ENCODE measurements at regions not wholly inside any gene's neighbourhood (a gene's known extent, or its start where the extent isn't known, plus 50 kb on each side); places are given as distances from the start of the nearest gene placed in this dataset.

- peak overlapping the region; percentile 68 for H3K4me3 Mint-ChIP-seq (ENCODE audit: unreplicated experiment)
Measured at GRCh38 chr9:36471359-36471758, 71.3 kb upstream of the RNF38 start.

GRCh38 chr9:36470643-36471290 is 70.7 kb upstream of the RNF38 start:
- H3K9me3 Mint-ChIP-seq (ENCODE audit: unreplicated experiment) = no peaks in the 10 kb centered on the region
- intact Hi-C loops (cut with micrococcal nuclease) = no loop called here
- no peaks in the 10 kb centered on the region for H3K27me3 Mint-ChIP-seq (ENCODE audit: insufficient read depth, unreplicated experiment)
- H3K27ac Mint-ChIP-seq (ENCODE audit: low read depth, unreplicated experiment) = peak overlapping the region; percentile 81
- no peak for TF ChIP-seq CTCF (IDR thresholded peaks at IDR 0.05; ENCODE audit: unreplicated experiment)
- POLR2A ChIA-PET = interaction anchor here (0.6 to 2.2 kb wide), 5 partner anchors 8 to 155 kb away, joined by 3 to 11 read pairs (median 3); no protein-coding TSS in a partner anchor
- peak overlapping the region; percentile 68 for H3K4me3 Mint-ChIP-seq (ENCODE audit: unreplicated experiment)
- peak; percentile 62 for DNase-seq (ENCODE audit: unreplicated experiment)
- no TSS peak for BruUV-seq (replicated peaks)
- CTCF ChIA-PET = interaction anchor here (0.6 to 1.1 kb wide), 2 partner anchors 20 to 266 kb away, joined by 3 read pairs; no protein-coding TSS in a partner anchor
- H3K4me1 Mint-ChIP-seq (ENCODE audit: insufficient read depth, unreplicated experiment) = peaks cover 20% of the 10 kb centered on the region
- H3K36me3 Mint-ChIP-seq (ENCODE audit: insufficient read depth, unreplicated experiment) = no peaks in the 10 kb centered on the region

More at GRCh38 chr9:36471359-36471758, 71.3 kb upstream of the RNF38 start:
- H3K36me3 Mint-ChIP-seq (ENCODE audit: insufficient read depth, unreplicated experiment) = no peaks in the 10 kb centered on the region
- peak overlapping the region; percentile 81 for H3K27ac Mint-ChIP-seq (ENCODE audit: low read depth, unreplicated experiment)
- no peaks in the 10 kb centered on the region for H3K9me3 Mint-ChIP-seq (ENCODE audit: unreplicated experiment)
- no TSS peak for BruUV-seq (replicated peaks)
- CTCF ChIA-PET = interaction anchor here (0.7 to 1.1 kb wide), 2 partner anchors 21 to 34 kb away, joined by 3 read pairs; no protein-coding TSS in a partner anchor
- no peak for DNase-seq (ENCODE audit: unreplicated experiment)
- TF ChIP-seq CTCF (IDR thresholded peaks at IDR 0.05; ENCODE audit: unreplicated experiment) = no peak
- peaks cover 20% of the 10 kb centered on the region for H3K4me1 Mint-ChIP-seq (ENCODE audit: insufficient read depth, unreplicated experiment)
- POLR2A ChIA-PET = interaction anchor here (0.6 to 2.2 kb wide), 6 partner anchors 8 to 425 kb away, joined by 3 to 11 read pairs (median 3); no protein-coding TSS in a partner anchor
- intact Hi-C loops (cut with micrococcal nuclease) = no loop called here
- H3K27me3 Mint-ChIP-seq (ENCODE audit: insufficient read depth, unreplicated experiment) = no peaks in the 10 kb centered on the region

- Mint-ChIP-seq H3K27me3 (ENCODE audit: insufficient read depth, unreplicated experiment) (no peaks in the 10 kb centered on the region), H3K27ac (ENCODE audit: low read depth, unreplicated experiment) (no peak overlapping the region), H3K9me3 (ENCODE audit: unreplicated experiment) (no peaks in the 10 kb centered on the region), H3K4me1 (ENCODE audit: insufficient read depth, unreplicated experiment) (peaks cover 5% of the 10 kb centered on the region), H3K36me3 (ENCODE audit: insufficient read depth, unreplicated experiment) (peaks cover 4% of the 10 kb centered on the region), H3K4me3 (ENCODE audit: unreplicated experiment) (no peak overlapping the region)
- intact Hi-C loops (cut with micrococcal nuclease) = no loop called here
- BruUV-seq (replicated peaks) = no TSS peak
- POLR2A ChIA-PET = interaction anchor here (1.0 to 1.1 kb wide), 2 partner anchors 7 to 22 kb away, joined by 3 read pairs; no protein-coding TSS in a partner anchor
- CTCF ChIA-PET = interaction anchor here (1.0 to 2.1 kb wide), 2 partner anchors 13 to 16 kb away, joined by 3 to 10 read pairs; no protein-coding TSS in a partner anchor
- no peak for DNase-seq (ENCODE audit: unreplicated experiment)
- no peak for TF ChIP-seq CTCF (IDR thresholded peaks at IDR 0.05; ENCODE audit: unreplicated experiment)
Measured at GRCh38 chr9:36463467-36463866, 63.4 kb upstream of the RNF38 start.

- H3K4me1 Mint-ChIP-seq (ENCODE audit: insufficient read depth, unreplicated experiment) = peaks cover 5% of the 10 kb centered on the region
- no peak overlapping the region for H3K27ac Mint-ChIP-seq (ENCODE audit: low read depth, unreplicated experiment)
- no peaks in the 10 kb centered on the region for H3K27me3 Mint-ChIP-seq (ENCODE audit: insufficient read depth, unreplicated experiment)
- H3K9me3 Mint-ChIP-seq (ENCODE audit: unreplicated experiment) = no peaks in the 10 kb centered on the region
- TF ChIP-seq CTCF (IDR thresholded peaks at IDR 0.05; ENCODE audit: unreplicated experiment) = no peak
- POLR2A ChIA-PET = no interaction called here
- H3K36me3 Mint-ChIP-seq (ENCODE audit: insufficient read depth, unreplicated experiment) = peaks cover 4% of the 10 kb centered on the region
- no peak overlapping the region for H3K4me3 Mint-ChIP-seq (ENCODE audit: unreplicated experiment)
- CTCF ChIA-PET = interaction anchor here (0.5 to 2.1 kb wide), 5 partner anchors 12 to 214 kb away, joined by 3 to 10 read pairs (median 5); no protein-coding TSS in a partner anchor
- intact Hi-C loops (cut with micrococcal nuclease) = no loop called here
- no peak for DNase-seq (ENCODE audit: unreplicated experiment)
- BruUV-seq (replicated peaks) = no TSS peak
Measured at GRCh38 chr9:36462245-36462644, 62.2 kb upstream of the RNF38 start.

Measured in MCF 10A (cell line).